Heart right ventricle (tissue), 16 donors: ENCODE measurements at regions not wholly inside any gene's neighbourhood (a gene's known extent, or its start where the extent isn't known, plus 50 kb on each side); places are given as distances from the start of the nearest gene placed in this dataset.

ENCODE experiments used
- ATAC-seq, 8 donors: fragments of 200-7000 bp; cut with Tn5 transposase; one replicate each; pipeline ENCODE4 v1.9.1; 2020; ENCODE audit warnings: mild to moderate bottlenecking in 8 of 8, moderate library complexity in 8 of 8, moderate number of reproducible peaks in 1 of 8
- DNase-seq, 2 donors: peaks; one replicate each; pipeline ENCODE4 v3.0.0-alpha.2; 2020
- H3K27ac ChIP-seq, 10 donors: fragments of 200-600 bp; sonication (generic) in 2 of 10; one replicate each; pipeline versions ENCODE4 v1.5.0 to v1.8.0; 2020 to 2022; ENCODE audit warnings: mild to moderate bottlenecking in 3 of 10
- H3K27me3 ChIP-seq, 7 donors: fragments of 200-600 bp; one replicate each; pipeline ENCODE4 v1.8.0; 2021 to 2022; ENCODE audit warnings: mild to moderate bottlenecking in 2 of 7
- H3K36me3 ChIP-seq, 9 donors: fragments of 200-600 bp; sonication (generic) in 1 of 9; one replicate each; pipeline versions ENCODE4 v1.5.0 to v1.8.0; 2020 to 2022; ENCODE audit warnings: mild to moderate bottlenecking in 2 of 9
- H3K4me1 ChIP-seq, 9 donors: fragments of 200-600 bp; sonication (generic) in 1 of 9; one replicate each; pipeline versions ENCODE4 v1.5.0 to v1.8.0; 2020 to 2022; ENCODE audit warnings: mild to moderate bottlenecking in 4 of 9
- H3K4me3 ChIP-seq, 10 donors: fragments of 200-600 bp; sonication (generic) in 2 of 10; one replicate each; pipeline versions ENCODE4 v1.5.0 to v1.8.0; 2020 to 2022; ENCODE audit warnings: mild to moderate bottlenecking in 7 of 10, moderate library complexity in 2 of 10
- H3K9me3 ChIP-seq, 11 donors: fragments of 200-600 bp in 10 of 11; sonication (generic) in 2 of 11; one replicate each; pipeline versions ENCODE4 v1.5.0 to v1.8.0; 2013 to 2022; ENCODE audit warnings: mild to moderate bottlenecking in 2 of 11, control low read depth in 1 of 11, moderate library complexity in 1 of 11
- WGBS, 2 donors: extraction: QIAGEN DNeasy Blood & Tissue Kit; methylation state at CpG; one replicate each; pipeline ENCODE4 v1.1.7; 2013; ENCODE audit warnings: inconsistent platforms in 1 of 2; 5-methylcytosine and 5-hydroxymethylcytosine counted together
- intact Hi-C, 10 donors: fragments of 100-400 bp; cut with DNase I; formaldehyde crosslinking; loops; one replicate each; pipeline versions ENCODE4 v1.11.1 to v1.14.2; 2022
- TF ChIP-seq, protein P1 (sequence below), 9 donors: fragments of 200-600 bp; sonication (generic) in 2 of 9; IDR thresholded peaks; one replicate each; pipeline versions ENCODE4 v1.5.0 to v1.8.0; 2021 to 2022; ENCODE audit warnings: antibody characterized with exemption in 9 of 9, mild to moderate bottlenecking in 5 of 9, moderate library complexity in 1 of 9
- donor health status: Arrhythmogenic right ventricular cardiomyopathy.
- donor health status: ischemic (EF 13 %, LVEDD 7.1; RV severe dilation, severe dysfunction).
- donor health status: healthy with polysubstance abuse.
- donor health status: DM: no; HTN: yes; CAD: no.
- donor health status: DM: no; HTN: no; CAD: no.
- donor health status: ischemic (EF 25% LVEDD 6.9; RV normal size, moderate dysfunction).
- donor health status: ischemic (EF 25% LVEDD 5.7; RV mildly dilated, moderate dysfunction).
- donor health status: healthy.
- donor health status: DM: yes; HTN: yes; CAD: no.
- donor health status: Ischemic cardiomyopathy.
- donor health status: ischemic (EF 35%, LVEDD 5.7; RV mildly dilated, moderate dysfunction).
- donor health status: nonischemic (EF 11% LVEDD 7.7; RV severe dilation, severe dysfunction).
- donor health status: DM: yes; HTN: yes; CAD: no.
- donor health status: PGD.
- donor health status: ischemic (EF 29% LVEDD 5.4; RV normal size, mild dysfunction).
- donor health status: nonischemic (EF 23%, LVEDD 6.1; RV moderate dilation, normal function).

DNA sequence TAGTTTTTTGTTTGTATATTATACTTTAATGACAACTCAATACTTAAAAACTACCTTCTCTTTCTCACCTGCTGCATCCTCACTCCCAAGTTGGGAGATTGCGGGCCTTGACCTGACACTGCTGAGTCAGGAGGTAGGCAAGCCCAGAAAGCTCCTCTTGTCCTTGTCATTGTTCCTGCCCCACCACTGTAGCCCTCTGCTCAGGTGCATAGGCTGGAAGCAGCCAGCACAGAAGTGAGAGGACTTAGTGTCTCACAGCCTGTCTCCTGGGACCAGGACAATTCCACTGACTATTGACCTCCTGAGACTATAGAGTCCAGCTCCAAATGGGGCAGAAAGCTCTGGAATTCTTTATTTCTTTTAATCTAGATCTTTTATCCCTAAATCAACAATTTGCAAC is 123.5 kb upstream of the NDP start:
- ATAC-seq (no peak), DNase-seq (no peak)
- no peak overlapping the region for H3K4me3 ChIP-seq
- TF ChIP-seq, protein P1, sequence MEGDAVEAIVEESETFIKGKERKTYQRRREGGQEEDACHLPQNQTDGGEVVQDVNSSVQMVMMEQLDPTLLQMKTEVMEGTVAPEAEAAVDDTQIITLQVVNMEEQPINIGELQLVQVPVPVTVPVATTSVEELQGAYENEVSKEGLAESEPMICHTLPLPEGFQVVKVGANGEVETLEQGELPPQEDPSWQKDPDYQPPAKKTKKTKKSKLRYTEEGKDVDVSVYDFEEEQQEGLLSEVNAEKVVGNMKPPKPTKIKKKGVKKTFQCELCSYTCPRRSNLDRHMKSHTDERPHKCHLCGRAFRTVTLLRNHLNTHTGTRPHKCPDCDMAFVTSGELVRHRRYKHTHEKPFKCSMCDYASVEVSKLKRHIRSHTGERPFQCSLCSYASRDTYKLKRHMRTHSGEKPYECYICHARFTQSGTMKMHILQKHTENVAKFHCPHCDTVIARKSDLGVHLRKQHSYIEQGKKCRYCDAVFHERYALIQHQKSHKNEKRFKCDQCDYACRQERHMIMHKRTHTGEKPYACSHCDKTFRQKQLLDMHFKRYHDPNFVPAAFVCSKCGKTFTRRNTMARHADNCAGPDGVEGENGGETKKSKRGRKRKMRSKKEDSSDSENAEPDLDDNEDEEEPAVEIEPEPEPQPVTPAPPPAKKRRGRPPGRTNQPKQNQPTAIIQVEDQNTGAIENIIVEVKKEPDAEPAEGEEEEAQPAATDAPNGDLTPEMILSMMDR (IDR thresholded peaks at IDR 0.05): no peak
- intact Hi-C loops: no loop called here
- H3K36me3 ChIP-seq: no peaks in the 10 kb centered on the region
- no peaks in the 10 kb centered on the region for H3K4me1 ChIP-seq
- H3K27me3 ChIP-seq: peaks cover 0 to 12% (median 0%) of the 10 kb centered on the region in 7 donors
- H3K27ac ChIP-seq: no peak overlapping the region
- WGBS, 2 donors: 97 to 100% methylated on average over 1 of the region's 1 CpG
- no peaks in the 10 kb centered on the region for H3K9me3 ChIP-seq

DNA sequence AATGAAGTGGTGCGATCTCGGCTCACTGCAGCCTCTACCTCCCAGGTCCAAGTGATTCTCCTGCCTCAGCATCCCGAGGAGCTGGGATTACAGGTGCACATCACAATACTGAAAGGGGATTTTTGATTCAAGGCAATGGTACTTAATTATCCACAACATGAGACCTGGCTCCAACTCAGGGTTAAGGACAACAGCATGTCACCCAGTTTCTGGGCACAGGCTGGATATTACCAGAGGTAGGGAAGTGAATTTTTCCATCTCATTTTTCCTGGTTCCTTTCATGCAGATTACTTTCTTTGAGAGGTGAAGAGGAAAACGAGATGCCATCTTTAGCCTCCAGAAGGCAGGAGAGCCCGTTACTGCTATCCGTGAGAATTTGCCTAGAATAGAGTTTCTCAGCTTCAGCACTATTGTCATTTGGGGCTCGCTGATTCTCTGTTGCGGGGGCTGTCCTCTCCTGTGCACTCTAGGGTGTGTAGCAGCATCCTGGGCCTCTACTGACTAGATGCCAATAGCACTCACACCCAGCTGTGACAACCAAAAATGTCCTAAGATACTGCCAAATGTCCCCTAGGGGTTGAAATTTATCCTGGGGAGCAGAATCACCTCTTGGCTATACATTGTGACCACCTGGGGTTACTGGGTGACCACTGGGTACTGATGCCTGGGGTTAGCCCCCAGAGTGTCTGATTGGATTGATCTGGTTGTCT is 121.8 kb upstream of the NDP start:
- ATAC-seq (no peak), DNase-seq (no peak)
- Histone ChIP-seq H3K9me3 (no peaks in the 10 kb centered on the region), H3K27ac (no peak overlapping the region), H3K36me3 (no peaks in the 10 kb centered on the region), H3K4me1 (no peaks in the 10 kb centered on the region), H3K4me3 (no peak overlapping the region), H3K27me3 (peaks cover 0 to 22% (median 0%) of the 10 kb centered on the region in 7 donors)
- TF ChIP-seq, protein P1 (IDR thresholded peaks at IDR 0.05): no peak
- intact Hi-C loops: no loop called here
- 87 to 88% methylated on average over 8 of the region's 8 CpGs for WGBS, 2 donors

DNA sequence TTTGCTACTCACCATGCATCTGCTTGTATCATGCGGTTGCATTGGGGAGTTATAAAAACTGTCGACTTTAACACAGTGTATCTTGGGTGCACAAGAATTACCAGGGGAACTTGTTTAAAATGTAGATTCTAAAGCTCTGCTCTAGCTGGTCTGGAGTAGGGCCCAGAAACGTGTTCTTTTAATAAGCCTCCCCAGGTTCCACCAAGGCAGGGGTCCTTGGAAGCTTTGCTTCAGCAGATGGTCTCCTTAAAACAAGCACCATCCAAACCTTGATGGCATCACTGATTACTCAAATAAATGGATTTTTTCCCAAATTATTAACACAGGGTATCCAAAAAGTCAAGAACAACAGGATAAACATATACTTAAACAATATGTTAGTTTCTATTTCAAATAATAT is 120.2 kb upstream of the NDP start:
- no peaks in the 10 kb centered on the region for H3K4me1 ChIP-seq

DNA sequence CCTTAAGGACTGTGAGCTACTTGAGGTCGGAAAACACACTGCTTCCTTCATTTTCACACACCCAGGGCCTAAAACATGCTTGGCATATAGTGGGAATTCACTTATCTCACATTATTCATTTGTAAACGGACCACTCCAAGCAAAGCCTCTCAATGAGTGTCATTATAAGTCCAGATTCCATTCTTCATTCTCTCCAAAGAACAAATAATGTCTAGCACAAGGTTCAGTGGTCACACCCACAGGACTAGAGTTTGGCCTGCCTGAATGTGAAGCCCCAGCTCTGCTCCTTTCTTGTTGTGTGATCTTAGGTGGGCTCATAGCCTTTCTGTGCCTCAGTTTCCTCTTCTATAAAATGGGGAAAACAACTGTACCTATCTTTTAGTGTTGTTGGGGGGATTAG is 119.6 kb upstream of the NDP start:
- 58 to 64% methylated on average over 2 of the region's 2 CpGs for WGBS, 2 donors
- Histone ChIP-seq H3K4me1 (no peaks in the 10 kb centered on the region), H3K27ac (no peak overlapping the region), H3K27me3 (peaks cover 0 to 22% (median 0%) of the 10 kb centered on the region in 7 donors), H3K4me3 (no peak overlapping the region), H3K9me3 (no peaks in the 10 kb centered on the region), H3K36me3 (no peaks in the 10 kb centered on the region)
- intact Hi-C loops: no loop called here
- ATAC-seq (no peak), DNase-seq (no peak)
- TF ChIP-seq, protein P1 (IDR thresholded peaks at IDR 0.05): no peak

More for the DNA sequence above, 120.2 kb upstream of the NDP start:
- intact Hi-C loops: no loop called here
- peaks cover 0 to 22% (median 0%) of the 10 kb centered on the region in 7 donors for H3K27me3 ChIP-seq
- ATAC-seq (no peak), DNase-seq (no peak)
- TF ChIP-seq, protein P1 (IDR thresholded peaks at IDR 0.05): no peak
- no peaks in the 10 kb centered on the region for H3K36me3 ChIP-seq
- no peaks in the 10 kb centered on the region for H3K9me3 ChIP-seq
- no peak overlapping the region for H3K4me3 ChIP-seq
- no peak overlapping the region for H3K27ac ChIP-seq
- WGBS, 2 donors: 84 to 93% methylated on average over 3 of the region's 3 CpGs
